Left colon (tissue), 2 donors: ENCODE measurements at regions not wholly inside any gene's neighbourhood (a gene's known extent, or its start where the extent isn't known, plus 50 kb on each side); places are given as distances from the start of the nearest gene placed in this dataset.

Experiments used
- ATAC-seq: fragments of 200-7000 bp; cut with Tn5 transposase; one replicate; pipeline ENCODE4 v1.9.1; 2020; ENCODE audit warnings: mild to moderate bottlenecking, moderate library complexity
- DNase-seq, 2 donors: peaks; one replicate each; pipeline ENCODE4 v3.0.0-alpha.2; 2020
- intact Hi-C, 2 donors: fragments of 100-400 bp; cut with DNase I in 1 of 2; cut with micrococcal nuclease in 1 of 2; formaldehyde crosslinking; loops; one replicate each; pipeline versions ENCODE4 v1.11.2 to v1.14.0; 2022; cut with DNase I, micrococcal nuclease
- donor health status: DM: no; HTN: no; CAD: no.
- donor health status: DM: yes; HTN: yes; CAD: no.

DNA sequence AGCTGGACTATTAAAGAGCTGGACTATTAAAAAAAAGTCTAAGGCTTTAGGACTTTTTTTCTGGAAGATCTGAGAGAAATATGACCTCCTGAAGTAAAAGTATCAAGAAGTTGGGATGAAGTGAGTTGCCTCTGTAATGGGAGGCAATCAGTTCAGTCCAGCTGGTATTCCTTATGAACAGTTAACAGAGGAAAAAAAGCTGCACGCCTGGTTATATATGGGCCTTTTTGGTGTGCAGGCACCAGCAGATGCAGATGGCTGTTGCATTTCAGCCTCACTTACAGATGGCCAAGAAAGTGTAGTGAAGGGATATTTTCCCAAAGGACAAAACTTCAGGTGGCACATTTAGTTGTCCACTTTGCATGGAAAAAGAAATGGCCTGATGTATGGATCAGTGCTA is 70.3 kb upstream of the ELOVL5 start:
- DNase-seq (no peak), ATAC-seq (no peak)
- intact Hi-C loops, result no loop called here

DNA sequence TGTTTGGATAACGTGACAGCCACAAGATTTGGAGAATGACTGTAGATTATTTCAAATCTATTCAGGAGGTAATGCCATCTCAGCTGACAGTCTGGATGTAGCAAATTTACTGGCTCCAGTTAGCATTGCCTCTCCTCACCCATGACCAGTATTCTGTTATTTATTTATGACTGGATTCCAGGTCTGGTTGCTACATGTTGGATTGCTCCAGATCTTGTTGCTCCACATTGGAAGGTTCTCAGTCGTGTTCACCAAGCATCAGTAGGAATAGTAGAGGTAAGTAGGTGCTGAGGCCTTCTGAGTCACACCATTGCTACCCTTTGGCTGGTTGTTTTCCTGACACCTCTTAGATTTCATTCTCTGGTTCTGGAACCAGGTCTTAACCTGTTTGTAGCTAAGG is 69.5 kb upstream of the ELOVL5 start:
- DNase-seq (no peak), ATAC-seq (no peak)
- intact Hi-C loops, result no loop called here

DNA sequence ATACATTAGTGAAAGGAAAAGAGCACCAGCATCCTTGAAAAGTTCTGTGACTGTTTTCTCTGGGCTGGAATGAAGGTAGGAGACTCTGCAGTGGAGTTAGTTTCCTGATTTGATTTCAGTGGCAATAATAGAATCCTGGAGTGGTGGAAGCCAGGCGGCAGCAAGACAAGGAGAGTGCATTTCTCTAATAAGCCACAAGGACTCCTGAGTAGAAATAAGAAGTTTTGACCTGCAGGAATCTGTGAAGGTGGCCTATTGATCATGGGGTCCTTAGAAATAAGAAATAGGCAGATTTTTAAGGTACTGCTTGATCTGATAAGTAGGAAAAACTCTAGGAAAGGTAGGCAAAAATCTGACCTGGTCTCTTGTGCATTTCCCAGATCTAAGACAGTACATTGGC is 68.4 kb upstream of the ELOVL5 start:
- DNase-seq (no peak), ATAC-seq (no peak)
- intact Hi-C loops, result no loop called here

- intact Hi-C loops, result no loop called here
- DNase-seq, result no peak
- ATAC-seq, result no peak
Observed at GRCh38 chr6:53413326-53413725, 64.6 kb upstream of the ELOVL5 start.

GRCh38 chr6:53412751-53413150 is 64.0 kb upstream of the ELOVL5 start:
- intact Hi-C loops, result no loop called here
- DNase-seq, result no peak
- ATAC-seq, result no peak

DNA sequence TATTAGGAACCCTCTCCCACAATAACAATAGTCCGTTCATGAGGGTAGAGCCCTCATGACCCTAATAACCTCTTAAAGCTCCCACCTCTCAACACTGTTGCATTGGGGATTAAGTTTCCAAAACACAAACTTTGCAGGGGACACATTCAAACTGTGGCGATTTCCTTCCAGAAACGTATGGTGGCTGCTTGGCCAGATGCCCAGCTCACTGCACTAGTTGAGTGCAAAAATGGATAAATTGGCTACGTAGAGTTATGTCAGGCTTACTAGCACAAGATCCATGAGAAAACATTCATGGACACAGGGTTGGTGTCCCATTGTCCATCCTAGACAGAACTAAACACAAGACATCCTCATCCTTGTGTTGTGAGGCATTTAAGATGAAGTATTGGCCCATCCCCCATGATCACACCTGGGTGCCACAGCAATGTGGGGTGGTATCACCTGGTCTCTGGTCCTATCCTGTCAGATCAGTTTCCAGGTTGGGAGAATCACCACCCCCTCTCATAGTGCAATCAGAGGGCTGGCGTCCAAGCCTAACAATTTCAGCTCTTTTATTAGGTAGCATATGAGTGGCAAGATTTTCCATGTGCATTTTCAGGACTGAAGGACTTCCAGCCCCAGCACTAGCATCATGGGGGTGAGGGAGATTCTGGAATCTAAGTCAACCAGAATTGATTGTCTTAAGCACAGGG is 63.4 kb upstream of the ELOVL5 start:
- no peak for DNase-seq
- ATAC-seq, result no peak
- intact Hi-C loops, result no loop called here

GRCh38 chr6:53411451-53411850 is 62.7 kb upstream of the ELOVL5 start:
- DNase-seq (no peak), ATAC-seq (no peak)
- intact Hi-C loops, result no loop called here

DNA sequence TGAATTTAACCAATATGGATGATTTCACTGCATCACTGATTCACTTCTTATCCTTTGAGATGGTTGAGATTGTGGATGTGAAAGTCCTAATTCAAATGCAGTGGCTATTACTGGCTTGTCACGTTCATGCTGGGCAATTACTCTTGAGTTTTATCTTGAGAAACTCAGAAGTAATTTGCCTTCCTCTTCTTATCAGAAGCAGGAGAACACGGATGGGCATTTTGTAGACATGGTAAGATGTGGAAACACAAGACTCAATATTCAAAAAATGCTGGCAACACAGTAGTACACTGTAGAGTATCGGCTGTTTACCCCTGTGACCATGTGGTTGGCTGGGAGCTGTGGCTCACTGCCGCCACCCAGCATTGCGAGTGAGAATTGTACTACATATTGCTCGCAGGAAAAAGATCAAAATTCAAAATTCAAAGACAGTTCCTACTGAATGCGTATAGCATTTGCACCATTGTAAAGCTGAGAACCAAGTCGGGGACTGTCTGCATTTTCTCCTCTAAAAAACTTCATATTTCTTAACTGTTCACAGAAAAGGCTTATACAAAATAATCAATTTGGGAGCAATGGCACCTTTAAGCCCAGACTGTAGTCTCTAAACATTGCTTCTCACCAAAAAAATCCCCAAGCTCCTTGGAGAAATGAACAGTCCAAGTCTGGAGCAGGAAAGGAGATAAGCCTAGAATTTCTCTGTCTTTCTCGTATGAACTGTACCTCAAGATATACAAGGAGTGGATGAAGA is 61.9 kb upstream of the ELOVL5 start:
- ATAC-seq (peak; percentile 91), DNase-seq (peak; percentile 26 to 63)
- intact Hi-C loops, result no loop called here

DNA sequence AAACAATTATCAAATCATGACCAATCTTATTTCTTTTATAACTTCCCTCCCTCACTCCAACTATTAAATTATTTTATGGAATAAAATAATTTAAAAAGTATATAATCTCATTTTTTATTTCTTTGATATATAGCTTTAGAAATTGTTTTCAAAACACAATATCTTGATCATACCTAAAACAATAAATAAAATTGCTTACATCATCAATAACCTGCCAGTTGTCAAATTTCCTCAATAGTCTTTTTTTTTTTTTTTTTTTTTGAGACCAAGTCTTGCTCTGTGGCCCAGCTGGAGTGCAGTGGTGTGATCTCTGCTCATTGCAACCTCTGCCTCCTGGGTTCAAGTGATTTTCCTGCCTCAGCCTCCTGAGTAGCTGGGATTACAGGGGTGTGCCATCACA is 60.1 kb upstream of the ELOVL5 start:
- no peak for ATAC-seq
- intact Hi-C loops, result no loop called here

DNA sequence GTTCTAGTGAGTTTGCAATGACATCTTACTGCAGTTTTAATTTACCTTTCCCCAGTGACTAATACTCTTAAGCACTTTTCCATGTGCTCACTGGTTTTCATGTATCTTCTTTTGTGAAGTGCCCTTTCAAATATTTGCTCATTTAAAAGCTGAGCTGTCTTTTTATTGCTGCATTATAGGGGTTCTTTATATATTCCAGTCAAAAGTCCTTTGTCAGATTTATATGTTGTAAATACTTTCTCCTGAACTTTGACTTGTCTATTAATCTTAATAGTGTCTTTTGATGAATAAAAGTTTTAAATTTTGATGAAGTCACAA is 50.2 kb upstream of the ELOVL5 start:
- intact Hi-C loops, result no loop called here
- ATAC-seq (no peak), DNase-seq (no peak)

More for the DNA sequence above, 60.1 kb upstream of the ELOVL5 start:
- no peak for DNase-seq

- no peak for ATAC-seq
- intact Hi-C loops, result no loop called here
- no peak for DNase-seq
Observed at GRCh38 chr6:53398247-53399026, 49.7 kb upstream of the ELOVL5 start.
